ENCODE measurements at regions not wholly inside any gene's neighbourhood (a gene's known extent, or its start where the extent isn't known, plus 50 kb on each side); places are given as distances from the start of the nearest gene placed in this dataset.

DNA sequence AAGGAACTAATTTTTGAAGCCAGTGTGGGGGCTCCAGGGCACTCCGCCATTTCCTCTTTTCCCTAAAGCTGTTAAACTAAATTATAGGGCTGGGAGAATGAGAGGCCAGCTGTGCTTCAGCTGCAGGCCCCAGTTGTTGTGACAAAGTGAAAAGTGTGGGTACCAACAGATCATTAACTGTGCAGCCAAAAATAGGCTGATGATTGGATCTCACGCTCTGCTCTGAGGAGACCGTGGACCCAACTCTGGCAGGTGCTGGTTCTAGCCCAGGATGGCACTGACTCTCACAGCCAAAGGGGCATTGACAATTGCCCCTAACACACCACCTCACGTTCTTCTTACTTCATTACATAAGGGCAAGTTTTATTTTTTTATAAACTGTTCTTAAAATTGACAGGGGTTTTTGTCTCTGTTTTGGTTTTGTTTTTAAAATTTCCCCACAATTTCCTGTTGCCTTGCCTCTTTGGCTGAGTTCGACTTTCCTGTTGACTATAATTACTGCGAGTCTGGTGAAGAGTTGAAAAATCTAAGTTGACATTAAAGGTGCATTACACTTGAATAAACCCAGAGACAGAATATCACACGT is 391.0 kb downstream of the FGF9 start:
- DNase-seq (ENCODE audit: low spot score) (no peak), ATAC-seq (ENCODE audit: low read depth) (no peak)
- no peak overlapping the region for H3K4me3 ChIP-seq (ENCODE audit: severe bottlenecking)
- no peak overlapping the region for H3K27ac ChIP-seq (ENCODE audit: poor library complexity, severe bottlenecking)
- H3K4me1 ChIP-seq (ENCODE audit: insufficient read depth, poor library complexity, severe bottlenecking) = no peaks in the 10 kb centered on the region
- no peaks in the 10 kb centered on the region for H3K36me3 ChIP-seq (ENCODE audit: low read depth)
- no peaks in the 10 kb centered on the region for H3K9me3 ChIP-seq (ENCODE audit: severe bottlenecking)
- H3K27me3 ChIP-seq (ENCODE audit: insufficient read depth, poor library complexity, severe bottlenecking) = no peaks in the 10 kb centered on the region
- TF ChIP-seq, protein P1, sequence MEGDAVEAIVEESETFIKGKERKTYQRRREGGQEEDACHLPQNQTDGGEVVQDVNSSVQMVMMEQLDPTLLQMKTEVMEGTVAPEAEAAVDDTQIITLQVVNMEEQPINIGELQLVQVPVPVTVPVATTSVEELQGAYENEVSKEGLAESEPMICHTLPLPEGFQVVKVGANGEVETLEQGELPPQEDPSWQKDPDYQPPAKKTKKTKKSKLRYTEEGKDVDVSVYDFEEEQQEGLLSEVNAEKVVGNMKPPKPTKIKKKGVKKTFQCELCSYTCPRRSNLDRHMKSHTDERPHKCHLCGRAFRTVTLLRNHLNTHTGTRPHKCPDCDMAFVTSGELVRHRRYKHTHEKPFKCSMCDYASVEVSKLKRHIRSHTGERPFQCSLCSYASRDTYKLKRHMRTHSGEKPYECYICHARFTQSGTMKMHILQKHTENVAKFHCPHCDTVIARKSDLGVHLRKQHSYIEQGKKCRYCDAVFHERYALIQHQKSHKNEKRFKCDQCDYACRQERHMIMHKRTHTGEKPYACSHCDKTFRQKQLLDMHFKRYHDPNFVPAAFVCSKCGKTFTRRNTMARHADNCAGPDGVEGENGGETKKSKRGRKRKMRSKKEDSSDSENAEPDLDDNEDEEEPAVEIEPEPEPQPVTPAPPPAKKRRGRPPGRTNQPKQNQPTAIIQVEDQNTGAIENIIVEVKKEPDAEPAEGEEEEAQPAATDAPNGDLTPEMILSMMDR (IDR thresholded peaks at IDR 0.05; ENCODE audit: poor library complexity, severe bottlenecking) = no peak

DNA sequence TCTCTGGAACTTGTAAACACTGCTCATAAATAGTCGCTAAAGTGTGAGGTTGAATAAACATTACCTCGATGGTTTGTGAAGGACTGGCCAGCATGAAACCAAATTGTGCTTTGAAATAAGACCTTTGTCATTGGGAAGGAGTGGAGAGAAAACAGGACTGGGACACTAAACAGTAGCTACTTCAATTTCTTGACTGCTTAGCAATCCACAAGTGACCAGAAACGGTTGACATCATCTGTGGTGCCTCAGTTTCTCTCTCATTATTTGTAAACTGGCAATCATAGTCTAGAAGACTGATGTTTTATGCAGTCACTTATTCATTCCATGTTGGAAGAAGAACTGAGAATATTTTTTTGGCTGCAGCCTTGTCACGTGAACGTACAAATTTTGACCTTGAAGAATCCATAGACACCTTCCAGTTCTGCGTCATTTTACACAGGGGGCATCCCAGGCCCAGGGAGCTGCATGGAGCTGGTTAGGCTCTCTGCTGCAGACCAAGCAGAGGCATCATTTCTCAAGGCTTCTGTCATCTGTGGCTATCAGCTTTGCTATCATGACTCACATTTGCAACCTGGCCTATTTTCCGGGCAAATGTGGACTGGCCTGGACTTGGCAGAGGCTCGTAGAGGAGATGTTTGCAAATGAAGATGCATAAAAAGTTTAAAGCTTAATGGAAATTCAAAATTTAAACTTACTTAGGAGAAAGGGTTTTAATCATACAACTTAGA is 391.8 kb downstream of the FGF9 start:
- DNase-seq (ENCODE audit: low spot score) (no peak), ATAC-seq (ENCODE audit: low read depth) (no peak)
- no peaks in the 10 kb centered on the region for H3K9me3 ChIP-seq (ENCODE audit: severe bottlenecking)
- no peaks in the 10 kb centered on the region for H3K36me3 ChIP-seq (ENCODE audit: low read depth)
- H3K27me3 ChIP-seq (ENCODE audit: insufficient read depth, poor library complexity, severe bottlenecking) = no peaks in the 10 kb centered on the region
- no peak overlapping the region for H3K27ac ChIP-seq (ENCODE audit: poor library complexity, severe bottlenecking)
- no peak overlapping the region for H3K4me3 ChIP-seq (ENCODE audit: severe bottlenecking)
- H3K4me1 ChIP-seq (ENCODE audit: insufficient read depth, poor library complexity, severe bottlenecking) = no peaks in the 10 kb centered on the region
- TF ChIP-seq, protein P1 (IDR thresholded peaks at IDR 0.05; ENCODE audit: poor library complexity, severe bottlenecking) = no peak

DNA sequence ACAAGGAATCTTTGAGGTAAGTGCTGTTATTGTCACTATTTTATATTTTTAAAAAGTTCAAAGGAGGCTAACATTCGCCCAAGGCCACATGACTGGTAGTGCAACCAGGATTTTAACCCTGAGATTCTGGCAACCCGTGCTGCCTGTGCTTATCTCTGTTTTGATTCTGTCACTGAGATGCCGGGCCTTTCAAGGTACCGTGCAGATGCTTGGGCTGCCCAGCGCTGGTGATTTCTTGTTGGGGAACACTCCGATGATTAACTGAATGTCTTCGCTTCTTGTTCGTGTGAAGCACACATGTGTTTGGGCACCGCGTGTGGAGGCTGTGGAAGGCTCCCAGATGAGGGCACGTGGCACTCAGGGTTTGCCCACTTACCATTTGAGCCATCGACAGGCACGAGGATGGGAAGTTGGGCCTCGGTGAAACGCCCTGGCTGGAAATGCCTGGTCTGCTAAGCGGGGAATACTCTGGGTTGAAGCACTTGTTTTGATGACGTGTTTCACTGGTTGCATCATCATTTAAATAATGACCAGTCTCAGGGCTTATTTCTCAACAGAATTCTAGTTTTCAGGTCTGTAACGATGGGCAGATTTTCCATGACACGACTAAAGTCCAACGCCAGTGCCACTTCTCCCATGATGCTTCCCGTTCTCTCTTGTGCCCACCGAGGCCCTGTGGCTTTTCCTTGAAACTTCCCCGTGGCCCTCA is 392.7 kb downstream of the FGF9 start:
- ATAC-seq (ENCODE audit: low read depth) (no peak), DNase-seq (ENCODE audit: low spot score) (no peak)
- Histone ChIP-seq H3K4me3 (ENCODE audit: severe bottlenecking) (no peak overlapping the region), H3K27ac (ENCODE audit: poor library complexity, severe bottlenecking) (no peak overlapping the region), H3K27me3 (ENCODE audit: insufficient read depth, poor library complexity, severe bottlenecking) (no peaks in the 10 kb centered on the region), H3K36me3 (ENCODE audit: low read depth) (no peaks in the 10 kb centered on the region), H3K9me3 (ENCODE audit: severe bottlenecking) (no peaks in the 10 kb centered on the region), H3K4me1 (ENCODE audit: insufficient read depth, poor library complexity, severe bottlenecking) (no peaks in the 10 kb centered on the region)
- TF ChIP-seq, protein P1 (IDR thresholded peaks at IDR 0.05; ENCODE audit: poor library complexity, severe bottlenecking) = no peak

DNA sequence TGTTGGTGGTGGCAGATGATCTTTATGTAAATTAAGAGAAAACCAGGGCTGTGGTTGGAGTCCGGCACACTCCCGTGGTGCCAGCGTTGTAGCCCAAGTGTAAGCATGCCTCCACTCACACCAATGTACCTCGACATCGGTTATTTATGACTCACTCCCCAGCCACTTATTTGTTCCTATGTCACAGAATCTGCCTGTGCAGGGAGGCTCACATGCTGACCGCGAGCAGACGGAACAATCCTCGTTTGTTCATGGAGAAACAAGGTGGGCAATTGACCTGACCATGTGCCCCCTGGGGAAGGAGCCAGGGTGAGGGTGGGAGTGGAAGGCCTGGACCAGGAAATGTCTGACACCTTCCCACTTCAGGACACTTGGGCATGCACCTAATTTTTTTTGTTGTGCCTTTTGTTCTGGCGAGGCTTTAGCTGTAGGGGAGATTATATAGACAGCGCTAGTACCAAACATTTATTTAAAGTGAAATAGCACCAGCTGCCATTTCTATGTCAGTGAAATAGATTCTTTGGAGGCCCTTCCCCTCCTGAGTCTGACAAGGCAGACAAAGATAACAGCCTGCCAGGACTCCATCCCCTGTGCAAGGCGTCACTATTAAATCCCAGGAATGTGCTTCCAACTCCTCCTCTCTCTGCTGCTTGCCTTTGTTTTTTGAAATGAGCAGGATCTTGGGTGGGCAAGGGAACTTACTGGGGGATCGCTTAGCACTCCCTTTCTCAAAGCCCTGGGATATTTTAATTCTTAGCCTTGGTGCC is 394.2 kb downstream of the FGF9 start:
- H3K27ac ChIP-seq (ENCODE audit: poor library complexity, severe bottlenecking) = no peak overlapping the region
- no peaks in the 10 kb centered on the region for H3K9me3 ChIP-seq (ENCODE audit: severe bottlenecking)
- ATAC-seq (ENCODE audit: low read depth) (no peak), DNase-seq (ENCODE audit: low spot score) (no peak)
- H3K4me1 ChIP-seq (ENCODE audit: insufficient read depth, poor library complexity, severe bottlenecking) = no peaks in the 10 kb centered on the region
- no peaks in the 10 kb centered on the region for H3K36me3 ChIP-seq (ENCODE audit: low read depth)
- H3K4me3 ChIP-seq (ENCODE audit: severe bottlenecking) = no peak overlapping the region
- H3K27me3 ChIP-seq (ENCODE audit: insufficient read depth, poor library complexity, severe bottlenecking) = peaks cover 4% of the 10 kb centered on the region
- TF ChIP-seq, protein P1 (IDR thresholded peaks at IDR 0.05; ENCODE audit: poor library complexity, severe bottlenecking) = no peak
